Endothelial cell of umbilical vein (primary cell): ENCODE measurements at regions not wholly inside any gene's neighbourhood (a gene's known extent, or its start where the extent isn't known, plus 50 kb on each side); places are given as distances from the start of the nearest gene placed in this dataset.

Experiments
- CTCF ChIP-seq, 2 donors: IDR thresholded peaks; 1 replicate in 1 of 2; 2 replicates in 1 of 2; pipeline ENCODE4 v1.5.1; 2011; ENCODE audit warnings: low read length in 2 of 2, mild to moderate bottlenecking in 2 of 2, moderate library complexity in 2 of 2, control low read depth in 1 of 2, inconsistent platforms in 1 of 2, low read depth in 1 of 2; ENCODE audit not compliant: insufficient read depth in 1 of 2; ENCODE audit errors: extremely low read depth in 1 of 2
- EZH2 ChIP-seq: IDR thresholded peaks from 2 replicates; pipeline ENCODE4 v1.6.1; 2012; ENCODE audit warnings: borderline replicate concordance, low read depth, mild to moderate bottlenecking, moderate library complexity, low read length, inconsistent platforms; ENCODE audit not compliant: severe bottlenecking
- POLR2A ChIP-seq: IDR thresholded peaks from 2 replicates; pipeline ENCODE4 v1.6.1; 2012; ENCODE audit warnings: low read depth, mild to moderate bottlenecking, control low read depth, low read length
- POLR2AphosphoS5 ChIP-seq: IDR thresholded peaks from 2 replicates; pipeline ENCODE4 v1.6.1; 2012; ENCODE audit warnings: low read depth, mild to moderate bottlenecking, control low read depth, low read length, moderate library complexity; ENCODE audit not compliant: insufficient read depth

- TF ChIP-seq CTCF (IDR thresholded peaks at IDR 0.05; ENCODE audit: extremely low read depth in 1 of 2, insufficient read depth in 1 of 2, low read depth in 1 of 2, low read length in 2 of 2) (no peak), POLR2AphosphoS5 (no peak), POLR2A (no peak), EZH2 (no peak)
Measured at GRCh38 chr18:53629337-53629736, 595.1 kb downstream of the MBD2 start.
